Right lobe of liver (tissue), 6 donors: ENCODE measurements at regions not wholly inside any gene's neighbourhood (a gene's known extent, or its start where the extent isn't known, plus 50 kb on each side); places are given as distances from the start of the nearest gene placed in this dataset.

ENCODE experiments used
- ATAC-seq, 4 donors: fragments of 200-7000 bp; cut with Tn5 transposase; one replicate each; pipeline ENCODE4 v1.9.1; 2020; ENCODE audit warnings: mild to moderate bottlenecking in 4 of 4, moderate library complexity in 4 of 4
- DNase-seq, 3 donors: peaks; one replicate each; pipeline ENCODE4 v3.0.0-alpha.2; 2020
- H3K27ac ChIP-seq, 3 donors: fragments of 200-600 bp; one replicate each; pipeline ENCODE4 v1.8.0; 2022
- H3K27me3 ChIP-seq, 2 donors: fragments of 200-600 bp; one replicate each; pipeline ENCODE4 v1.8.0; 2022
- H3K36me3 ChIP-seq, 4 donors: fragments of 200-600 bp; sonication (generic) in 1 of 4; one replicate each; pipeline versions ENCODE4 v1.5.1 to v1.8.0; 2017 to 2022; ENCODE audit warnings: control low read depth in 1 of 4
- H3K4me1 ChIP-seq, 4 donors: fragments of 200-600 bp; sonication (generic) in 1 of 4; one replicate each; pipeline versions ENCODE4 v1.5.1 to v1.8.0; 2017 to 2022; ENCODE audit warnings: control low read depth in 1 of 4
- H3K4me3 ChIP-seq, 3 donors: fragments of 200-600 bp; one replicate each; pipeline ENCODE4 v1.8.0; 2022
- H3K9me3 ChIP-seq, 4 donors: fragments of 200-600 bp; sonication (generic) in 1 of 4; one replicate each; pipeline versions ENCODE4 v1.5.1 to v1.8.0; 2017 to 2022; ENCODE audit warnings: control low read depth in 1 of 4
- CTCF ChIP-seq, 4 donors: fragments of 200-600 bp in 3 of 4; fragments of 450-650 bp in 1 of 4; IDR thresholded peaks; one replicate each; pipeline versions ENCODE4 v1.5.1 to v1.8.0; 2016 to 2022; ENCODE audit warnings: antibody characterized with exemption in 4 of 4, mild to moderate bottlenecking in 2 of 4
- POLR2A ChIP-seq: fragments of 450-650 bp; IDR thresholded peaks from one replicate; pipeline ENCODE4 v1.6.1; 2017; ENCODE audit warnings: antibody characterized with exemption, mild to moderate bottlenecking
- WGBS: methylation state at CpG from one replicate; pipeline ENCODE4 v1.1.6; 2018; ENCODE audit warnings: low coverage, low lambda C conversion rate; ENCODE audit not compliant: insufficient coverage; ENCODE audit errors: missing lambda C conversion rate; 5-methylcytosine and 5-hydroxymethylcytosine counted together
- intact Hi-C, 2 donors: fragments of 100-400 bp; cut with DNase I; formaldehyde crosslinking; loops; one replicate each; pipeline versions ENCODE4 v1.11.2 to v1.14.1; 2022
- donor health status: DM: no; HTN: yes; CAD: no.
- donor health status: DM: no; HTN: no; CAD: no.
- donor health status: DM: no; HTN: no; CAD: no.
- donor health status: DM: no; HTN: yes; CAD: no.
- donor health status: DM: no; HTN: yes; CAD: no.

- Histone ChIP-seq H3K4me3 (no peak overlapping the region), H3K4me1 (no peaks in the 10 kb centered on the region), H3K36me3 (no peaks in the 10 kb centered on the region), H3K27me3 (no peaks in the 10 kb centered on the region), H3K9me3 (no peaks in the 10 kb centered on the region), H3K27ac (no peak overlapping the region)
- no peak for DNase-seq
- TF ChIP-seq POLR2A (no peak), CTCF (IDR thresholded peaks at IDR 0.05) (no peak)
- intact Hi-C loops = no loop called here
- 52% methylated on average over 2 of the region's 2 CpGs for WGBS
- no peak for ATAC-seq
Observed at GRCh38 chr11:36976741-36977140, 378.7 kb upstream of the RAG2 start.

GRCh38 chr11:36974771-36975170 lies 376.7 kb upstream of the RAG2 start:
- H3K36me3 ChIP-seq = no peaks in the 10 kb centered on the region
- no peak overlapping the region for H3K4me3 ChIP-seq
- TF ChIP-seq POLR2A (no peak), CTCF (IDR thresholded peaks at IDR 0.05) (no peak)
- H3K4me1 ChIP-seq = no peaks in the 10 kb centered on the region
- intact Hi-C loops = no loop called here
- no peak for ATAC-seq
- H3K27me3 ChIP-seq = no peaks in the 10 kb centered on the region
- WGBS = 80% methylated on average over 1 of the region's 1 CpG
- no peak overlapping the region for H3K27ac ChIP-seq
- H3K9me3 ChIP-seq = no peaks in the 10 kb centered on the region
- no peak for DNase-seq

- Histone ChIP-seq H3K4me1 (no peaks in the 10 kb centered on the region), H3K4me3 (no peak overlapping the region), H3K9me3 (no peaks in the 10 kb centered on the region), H3K27me3 (no peaks in the 10 kb centered on the region), H3K36me3 (no peaks in the 10 kb centered on the region), H3K27ac (no peak overlapping the region)
- no peak for ATAC-seq
- no peak for DNase-seq
- no peak for TF ChIP-seq POLR2A
- no peak for TF ChIP-seq CTCF (IDR thresholded peaks at IDR 0.05)
- intact Hi-C loops = no loop called here
Observed at GRCh38 chr11:36953976-36954375, 355.9 kb upstream of the RAG2 start.

- WGBS = 23% methylated on average over 7 of the region's 7 CpGs
- Histone ChIP-seq H3K4me3 (no peak overlapping the region), H3K27ac (no peak overlapping the region), H3K9me3 (no peaks in the 10 kb centered on the region), H3K36me3 (no peaks in the 10 kb centered on the region), H3K27me3 (no peaks in the 10 kb centered on the region), H3K4me1 (no peaks in the 10 kb centered on the region)
- TF ChIP-seq CTCF (IDR thresholded peaks at IDR 0.05) = no peak
- TF ChIP-seq POLR2A = no peak
- DNase-seq (no peak), ATAC-seq (no peak)
- intact Hi-C loops = no loop called here
Observed at GRCh38 chr11:36948460-36949127, 350.6 kb upstream of the RAG2 start.

GRCh38 chr11:36945384-36945783 lies 347.3 kb upstream of the RAG2 start:
- Histone ChIP-seq H3K9me3 (no peaks in the 10 kb centered on the region), H3K4me3 (no peak overlapping the region), H3K36me3 (no peaks in the 10 kb centered on the region), H3K27me3 (no peaks in the 10 kb centered on the region), H3K27ac (no peak overlapping the region), H3K4me1 (no peaks in the 10 kb centered on the region)
- ATAC-seq (no peak), DNase-seq (no peak)
- intact Hi-C loops = no loop called here
- TF ChIP-seq CTCF (IDR thresholded peaks at IDR 0.05) (peak; percentile 25 to 32 (median 31)), POLR2A (no peak)
- 35% methylated on average over 3 of the region's 3 CpGs for WGBS
